Neural progenitor cell (in vitro differentiated cells): ENCODE measurements at regions not wholly inside any gene's neighbourhood (a gene's known extent, or its start where the extent isn't known, plus 50 kb on each side); places are given as distances from the start of the nearest gene placed in this dataset.

Experiments
- CTCF ChIP-seq: fragments of 200-600 bp; sonication (generic); IDR thresholded peaks from 2 replicates; pipeline ENCODE4 v1.5.1; 2017; ENCODE audit warnings: antibody characterized with exemption, mild to moderate bottlenecking
- EZH2 ChIP-seq: fragments of 200-600 bp; sonication (generic); IDR thresholded peaks from 2 replicates; pipeline ENCODE4 v1.6.1; 2017; ENCODE audit warnings: antibody characterized with exemption, mild to moderate bottlenecking, moderate library complexity
- EZH2phosphoT487 ChIP-seq: fragments of 200-600 bp; sonication (generic); IDR thresholded peaks from 2 replicates; pipeline ENCODE4 v1.6.1; 2017; ENCODE audit warnings: antibody characterized with exemption

- TF ChIP-seq EZH2, result no peak
- no peak for TF ChIP-seq CTCF
- no peak for TF ChIP-seq EZH2phosphoT487
Observed at GRCh38 chr10:36170142-36170719, 528.1 kb upstream of the FZD8 start.
